ENCODE measurements at regions not wholly inside any gene's neighbourhood (a gene's known extent, or its start where the extent isn't known, plus 50 kb on each side); places are given as distances from the start of the nearest gene placed in this dataset.

DNA sequence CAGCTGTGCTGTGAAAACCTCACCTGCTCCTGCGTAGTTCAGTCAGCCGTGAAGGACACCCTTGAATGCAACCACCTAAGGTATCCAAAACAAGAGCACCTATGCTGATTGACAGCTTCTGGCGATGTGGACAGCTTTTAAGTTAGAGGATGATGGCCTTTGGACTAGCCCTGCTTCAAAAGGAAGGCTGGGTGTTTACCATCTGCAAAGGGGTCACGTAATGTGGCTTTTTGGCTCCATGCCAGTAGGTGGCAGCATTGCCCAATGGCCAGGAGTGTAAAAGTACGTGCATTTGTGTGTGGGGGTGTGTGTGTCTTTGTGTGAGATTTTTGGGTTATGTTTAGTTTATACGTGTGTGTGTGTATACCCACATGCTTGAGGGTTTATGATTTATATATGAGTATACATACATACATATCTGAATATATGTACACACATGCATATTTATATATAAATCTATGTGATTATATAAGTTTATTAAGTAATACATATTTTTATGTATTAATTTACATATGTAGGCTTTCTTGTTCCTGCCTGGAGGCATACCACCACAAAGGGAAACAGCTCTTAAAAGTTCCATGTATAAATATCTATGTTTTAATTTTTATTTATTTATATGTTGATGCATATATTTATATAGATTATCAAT, 236.3 kb upstream of the ANKRD30A start:
- TF ChIP-seq SMC3 (IDR thresholded peaks at IDR 0.05; ENCODE audit: low read depth, low read length) (no peak), RCOR1 (IDR thresholded peaks at IDR 0.05; ENCODE audit: insufficient replicate concordance, low read length) (no peak), POLR2A (IDR thresholded peaks at IDR 0.05; ENCODE audit: low read depth, low read length) (no peak), MXI1 (IDR thresholded peaks at IDR 0.05; ENCODE audit: borderline replicate concordance, low read depth, low read length) (no peak), RFX5 (IDR thresholded peaks at IDR 0.05; ENCODE audit: low read depth, low read length) (no peak), RAD21 (IDR thresholded peaks at IDR 0.05; ENCODE audit: low read length) (peak; percentile 29), MAFK (IDR thresholded peaks at IDR 0.05; ENCODE audit: low read depth, low read length) (no peak), FOS (IDR thresholded peaks at IDR 0.05; ENCODE audit: low read depth, low read length) (no peak)
- TF ChIP-seq, protein P1, sequence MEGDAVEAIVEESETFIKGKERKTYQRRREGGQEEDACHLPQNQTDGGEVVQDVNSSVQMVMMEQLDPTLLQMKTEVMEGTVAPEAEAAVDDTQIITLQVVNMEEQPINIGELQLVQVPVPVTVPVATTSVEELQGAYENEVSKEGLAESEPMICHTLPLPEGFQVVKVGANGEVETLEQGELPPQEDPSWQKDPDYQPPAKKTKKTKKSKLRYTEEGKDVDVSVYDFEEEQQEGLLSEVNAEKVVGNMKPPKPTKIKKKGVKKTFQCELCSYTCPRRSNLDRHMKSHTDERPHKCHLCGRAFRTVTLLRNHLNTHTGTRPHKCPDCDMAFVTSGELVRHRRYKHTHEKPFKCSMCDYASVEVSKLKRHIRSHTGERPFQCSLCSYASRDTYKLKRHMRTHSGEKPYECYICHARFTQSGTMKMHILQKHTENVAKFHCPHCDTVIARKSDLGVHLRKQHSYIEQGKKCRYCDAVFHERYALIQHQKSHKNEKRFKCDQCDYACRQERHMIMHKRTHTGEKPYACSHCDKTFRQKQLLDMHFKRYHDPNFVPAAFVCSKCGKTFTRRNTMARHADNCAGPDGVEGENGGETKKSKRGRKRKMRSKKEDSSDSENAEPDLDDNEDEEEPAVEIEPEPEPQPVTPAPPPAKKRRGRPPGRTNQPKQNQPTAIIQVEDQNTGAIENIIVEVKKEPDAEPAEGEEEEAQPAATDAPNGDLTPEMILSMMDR (conservative IDR thresholded peaks at IDR 0.05; ENCODE audit: low read depth, low read length), result peak; percentile 21; the same call in 1 of the 2 replicates
- TF ChIP-seq, protein P2, sequence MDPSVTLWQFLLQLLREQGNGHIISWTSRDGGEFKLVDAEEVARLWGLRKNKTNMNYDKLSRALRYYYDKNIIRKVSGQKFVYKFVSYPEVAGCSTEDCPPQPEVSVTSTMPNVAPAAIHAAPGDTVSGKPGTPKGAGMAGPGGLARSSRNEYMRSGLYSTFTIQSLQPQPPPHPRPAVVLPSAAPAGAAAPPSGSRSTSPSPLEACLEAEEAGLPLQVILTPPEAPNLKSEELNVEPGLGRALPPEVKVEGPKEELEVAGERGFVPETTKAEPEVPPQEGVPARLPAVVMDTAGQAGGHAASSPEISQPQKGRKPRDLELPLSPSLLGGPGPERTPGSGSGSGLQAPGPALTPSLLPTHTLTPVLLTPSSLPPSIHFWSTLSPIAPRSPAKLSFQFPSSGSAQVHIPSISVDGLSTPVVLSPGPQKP (IDR thresholded peaks at IDR 0.05; ENCODE audit: borderline replicate concordance, low read depth, low read length), result no peak
- TF ChIP-seq, protein P3, sequence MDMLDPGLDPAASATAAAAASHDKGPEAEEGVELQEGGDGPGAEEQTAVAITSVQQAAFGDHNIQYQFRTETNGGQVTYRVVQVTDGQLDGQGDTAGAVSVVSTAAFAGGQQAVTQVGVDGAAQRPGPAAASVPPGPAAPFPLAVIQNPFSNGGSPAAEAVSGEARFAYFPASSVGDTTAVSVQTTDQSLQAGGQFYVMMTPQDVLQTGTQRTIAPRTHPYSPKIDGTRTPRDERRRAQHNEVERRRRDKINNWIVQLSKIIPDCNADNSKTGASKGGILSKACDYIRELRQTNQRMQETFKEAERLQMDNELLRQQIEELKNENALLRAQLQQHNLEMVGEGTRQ (IDR thresholded peaks at IDR 0.05; ENCODE audit: low read depth, low read length), result no peak

Measured in IMR-90 (cell line).